Stomach smooth muscle (tissue), 2 donors: ENCODE measurements at regions not wholly inside any gene's neighbourhood (a gene's known extent, or its start where the extent isn't known, plus 50 kb on each side); places are given as distances from the start of the nearest gene placed in this dataset.

Experiments used
- H3K27ac ChIP-seq: one replicate; pipeline ENCODE4 v1.7.0; 2013; ENCODE audit warnings: mild to moderate bottlenecking, low read length, inconsistent platforms
- H3K27me3 ChIP-seq, 2 donors: one replicate each; pipeline ENCODE4 v1.7.0; 2013; ENCODE audit warnings: low read length in 2 of 2; ENCODE audit not compliant: insufficient read depth in 2 of 2, control insufficient read depth in 1 of 2
- H3K36me3 ChIP-seq, 2 donors: one replicate each; pipeline ENCODE4 v1.7.0; 2013; ENCODE audit warnings: low read length in 2 of 2; ENCODE audit not compliant: control insufficient read depth in 2 of 2, insufficient read depth in 2 of 2
- H3K4me1 ChIP-seq: one replicate; pipeline ENCODE4 v1.7.0; 2013; ENCODE audit warnings: low read length; ENCODE audit not compliant: control insufficient read depth, insufficient read depth
- H3K4me3 ChIP-seq, 2 donors: one replicate each; pipeline ENCODE4 v1.7.0; 2013; ENCODE audit warnings: low read length in 2 of 2
- H3K9ac ChIP-seq, 2 donors: one replicate each; pipeline ENCODE4 v1.7.0; 2013; ENCODE audit warnings: low read length in 2 of 2, mild to moderate bottlenecking in 1 of 2
- H3K9me3 ChIP-seq, 2 donors: one replicate each; pipeline ENCODE4 v1.7.0; 2013; ENCODE audit warnings: low read length in 2 of 2; ENCODE audit not compliant: control insufficient read depth in 2 of 2
- donor health status: healthy.
- donor health status: Pancreatic carcinoma.

GRCh38 chr9:88792502-88792901, 198.8 kb upstream of the S1PR3 start:
- Histone ChIP-seq H3K9me3 (no peaks in the 10 kb centered on the region), H3K27ac (no peak overlapping the region), H3K9ac (no peak overlapping the region), H3K36me3 (no peaks in the 10 kb centered on the region), H3K4me3 (no peak overlapping the region), H3K4me1 (no peaks in the 10 kb centered on the region), H3K27me3 (no peaks in the 10 kb centered on the region)

GRCh38 chr9:88794100-88794499, 197.2 kb upstream of the S1PR3 start:
- Histone ChIP-seq H3K9me3 (no peaks in the 10 kb centered on the region), H3K36me3 (no peaks in the 10 kb centered on the region), H3K9ac (no peak overlapping the region), H3K4me3 (no peak overlapping the region), H3K4me1 (no peaks in the 10 kb centered on the region), H3K27ac (no peak overlapping the region), H3K27me3 (no peaks in the 10 kb centered on the region)

- Histone ChIP-seq H3K4me3 (no peak overlapping the region), H3K4me1 (no peaks in the 10 kb centered on the region)
These were observed 194.3 kb upstream of the S1PR3 start for GRCh38 chr9:88796947-88797346.

GRCh38 chr9:88798476-88798875, 192.8 kb upstream of the S1PR3 start:
- no peaks in the 10 kb centered on the region for H3K4me1 ChIP-seq
- no peaks in the 10 kb centered on the region for H3K36me3 ChIP-seq
- peaks cover 0 to 3% of the 10 kb centered on the region in 2 donors for H3K9me3 ChIP-seq
- no peak overlapping the region for H3K9ac ChIP-seq
- H3K4me3 ChIP-seq = no peak overlapping the region
- no peaks in the 10 kb centered on the region for H3K27me3 ChIP-seq
- H3K27ac ChIP-seq = no peak overlapping the region

More at GRCh38 chr9:88796947-88797346, 194.3 kb upstream of the S1PR3 start:
- H3K27me3 ChIP-seq = no peaks in the 10 kb centered on the region
- H3K27ac ChIP-seq = no peak overlapping the region
- no peaks in the 10 kb centered on the region for H3K36me3 ChIP-seq
- no peaks in the 10 kb centered on the region for H3K9me3 ChIP-seq
- no peak overlapping the region for H3K9ac ChIP-seq

- H3K36me3 ChIP-seq = no peaks in the 10 kb centered on the region
- H3K27me3 ChIP-seq = no peaks in the 10 kb centered on the region
- H3K4me1 ChIP-seq = no peaks in the 10 kb centered on the region
- H3K9ac ChIP-seq = no peak overlapping the region
- H3K4me3 ChIP-seq = no peak overlapping the region
- H3K9me3 ChIP-seq = peaks cover 0 to 3% of the 10 kb centered on the region in 2 donors
- H3K27ac ChIP-seq = no peak overlapping the region
These were observed 191.5 kb upstream of the S1PR3 start for GRCh38 chr9:88799541-88800328.

GRCh38 chr9:88800329-88800682, 191.0 kb upstream of the S1PR3 start:
- Histone ChIP-seq H3K9me3 (peaks cover 0 to 3% of the 10 kb centered on the region in 2 donors), H3K36me3 (no peaks in the 10 kb centered on the region), H3K9ac (no peak overlapping the region), H3K4me3 (no peak overlapping the region), H3K4me1 (no peaks in the 10 kb centered on the region), H3K27me3 (no peaks in the 10 kb centered on the region), H3K27ac (no peak overlapping the region)

- Histone ChIP-seq H3K9ac (no peak overlapping the region), H3K27me3 (no peaks in the 10 kb centered on the region), H3K4me3 (no peak overlapping the region), H3K9me3 (peaks cover 0 to 3% of the 10 kb centered on the region in 2 donors), H3K27ac (no peak overlapping the region), H3K4me1 (no peaks in the 10 kb centered on the region), H3K36me3 (no peaks in the 10 kb centered on the region)
These were observed 190.0 kb upstream of the S1PR3 start for GRCh38 chr9:88801214-88801796.

- Histone ChIP-seq H3K36me3 (no peaks in the 10 kb centered on the region), H3K27me3 (no peaks in the 10 kb centered on the region), H3K9me3 (peaks cover 0 to 3% of the 10 kb centered on the region in 2 donors), H3K9ac (no peak overlapping the region), H3K4me3 (no peak overlapping the region), H3K4me1 (no peaks in the 10 kb centered on the region), H3K27ac (no peak overlapping the region)
These were observed 188.7 kb upstream of the S1PR3 start for GRCh38 chr9:88802533-88802932.

- H3K4me1 ChIP-seq = no peaks in the 10 kb centered on the region
- H3K4me3 ChIP-seq = no peak overlapping the region
- H3K36me3 ChIP-seq = no peaks in the 10 kb centered on the region
- no peaks in the 10 kb centered on the region for H3K27me3 ChIP-seq
- peaks cover 0 to 3% of the 10 kb centered on the region in 2 donors for H3K9me3 ChIP-seq
- no peak overlapping the region for H3K9ac ChIP-seq
- H3K27ac ChIP-seq = no peak overlapping the region
These were observed 187.6 kb upstream of the S1PR3 start for GRCh38 chr9:88803546-88804253.

GRCh38 chr9:88804254-88804596, 187.0 kb upstream of the S1PR3 start:
- Histone ChIP-seq H3K27ac (no peak overlapping the region), H3K9ac (no peak overlapping the region), H3K9me3 (peaks cover 0 to 3% of the 10 kb centered on the region in 2 donors), H3K4me1 (no peaks in the 10 kb centered on the region), H3K27me3 (no peaks in the 10 kb centered on the region), H3K36me3 (no peaks in the 10 kb centered on the region), H3K4me3 (no peak overlapping the region)
